ENCODE measurements at regions not wholly inside any gene's neighbourhood (a gene's known extent, or its start where the extent isn't known, plus 50 kb on each side); places are given as distances from the start of the nearest gene placed in this dataset.
"Not testable (repeated sequence)": the region's sequence is repeated elsewhere in the genome, so short reads cannot be mapped to it uniquely, and the experiment has no call there.

DNA sequence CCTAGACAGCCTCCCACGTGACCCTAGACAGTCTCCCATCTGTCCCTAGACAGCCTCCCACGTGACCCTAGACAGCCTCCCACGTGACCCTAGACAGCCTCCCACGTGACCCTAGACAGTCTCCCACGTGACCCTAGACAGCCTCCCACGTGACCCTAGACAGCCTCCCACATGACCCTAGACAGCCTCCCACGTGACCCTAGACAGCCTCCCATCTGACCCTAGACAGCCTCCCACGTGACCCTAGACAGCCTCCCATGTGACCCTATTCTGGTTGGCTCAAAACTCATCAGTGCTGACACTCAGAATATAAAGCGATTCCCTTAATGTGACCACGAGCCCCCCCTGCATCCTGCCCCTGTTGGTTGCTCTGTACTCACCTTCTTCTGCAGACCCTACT lies 224.7 kb upstream of the TMEM132C start:
- TF ChIP-seq, protein P1, sequence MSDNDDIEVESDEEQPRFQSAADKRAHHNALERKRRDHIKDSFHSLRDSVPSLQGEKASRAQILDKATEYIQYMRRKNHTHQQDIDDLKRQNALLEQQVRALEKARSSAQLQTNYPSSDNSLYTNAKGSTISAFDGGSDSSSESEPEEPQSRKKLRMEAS (IDR thresholded peaks at IDR 0.05; ENCODE audit: insufficient read depth, insufficient read length): not testable (repeated sequence)
- TF ChIP-seq, protein P2, sequence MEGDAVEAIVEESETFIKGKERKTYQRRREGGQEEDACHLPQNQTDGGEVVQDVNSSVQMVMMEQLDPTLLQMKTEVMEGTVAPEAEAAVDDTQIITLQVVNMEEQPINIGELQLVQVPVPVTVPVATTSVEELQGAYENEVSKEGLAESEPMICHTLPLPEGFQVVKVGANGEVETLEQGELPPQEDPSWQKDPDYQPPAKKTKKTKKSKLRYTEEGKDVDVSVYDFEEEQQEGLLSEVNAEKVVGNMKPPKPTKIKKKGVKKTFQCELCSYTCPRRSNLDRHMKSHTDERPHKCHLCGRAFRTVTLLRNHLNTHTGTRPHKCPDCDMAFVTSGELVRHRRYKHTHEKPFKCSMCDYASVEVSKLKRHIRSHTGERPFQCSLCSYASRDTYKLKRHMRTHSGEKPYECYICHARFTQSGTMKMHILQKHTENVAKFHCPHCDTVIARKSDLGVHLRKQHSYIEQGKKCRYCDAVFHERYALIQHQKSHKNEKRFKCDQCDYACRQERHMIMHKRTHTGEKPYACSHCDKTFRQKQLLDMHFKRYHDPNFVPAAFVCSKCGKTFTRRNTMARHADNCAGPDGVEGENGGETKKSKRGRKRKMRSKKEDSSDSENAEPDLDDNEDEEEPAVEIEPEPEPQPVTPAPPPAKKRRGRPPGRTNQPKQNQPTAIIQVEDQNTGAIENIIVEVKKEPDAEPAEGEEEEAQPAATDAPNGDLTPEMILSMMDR (IDR thresholded peaks at IDR 0.05; ENCODE audit: extremely low read depth in 1 of 2, insufficient read depth in 1 of 2, low read depth in 1 of 2, low read length in 2 of 2): not testable (repeated sequence)
- not testable (repeated sequence) for TF ChIP-seq EZH2 (IDR thresholded peaks at IDR 0.05; ENCODE audit: borderline replicate concordance, low read depth, low read length, severe bottlenecking); POLR2AphosphoS5 (IDR thresholded peaks at IDR 0.05; ENCODE audit: insufficient read depth, low read depth, low read length); POLR2A (IDR thresholded peaks at IDR 0.05; ENCODE audit: low read depth, low read length); GATA2 (IDR thresholded peaks at IDR 0.05; ENCODE audit: insufficient read depth, insufficient read length, low read depth, low read length); FOS (IDR thresholded peaks at IDR 0.05; ENCODE audit: borderline replicate concordance, insufficient read depth, low read length)

All from endothelial cell of umbilical vein (primary cell).